Nephron (organoid): ENCODE measurements at regions not wholly inside any gene's neighbourhood (a gene's known extent, or its start where the extent isn't known, plus 50 kb on each side); places are given as distances from the start of the nearest gene placed in this dataset.

Experiments
- H3K27ac Mint-ChIP-seq, 3 experiments: 2 replicates each; pipeline ENCODE4 v1.8.0; 2020; ENCODE audit warnings: mixed read lengths in 3 of 3, mild to moderate bottlenecking in 2 of 3, moderate library complexity in 1 of 3
- H3K27me3 Mint-ChIP-seq: 2 replicates; pipeline ENCODE4 v1.8.0; 2021; ENCODE audit warnings: low read depth, mild to moderate bottlenecking, moderate library complexity, mixed read lengths
- H3K36me3 Mint-ChIP-seq: 2 replicates; pipeline ENCODE4 v1.8.0; 2020; ENCODE audit warnings: low read depth, mixed read lengths
- H3K4me1 Mint-ChIP-seq: 2 replicates; pipeline ENCODE4 v1.8.0; 2020; ENCODE audit warnings: mixed read lengths
- H3K4me3 Mint-ChIP-seq, 3 experiments: 2 replicates each; pipeline ENCODE4 v1.8.0; 2020; ENCODE audit warnings: mild to moderate bottlenecking in 3 of 3, mixed read lengths in 3 of 3, moderate library complexity in 2 of 3
- H3K9me3 Mint-ChIP-seq: 2 replicates; pipeline ENCODE4 v1.8.0; 2020; ENCODE audit warnings: mixed read lengths
- CTCF ChIP-seq, 3 experiments: fragments of 200-600 bp; sonication (generic); IDR thresholded peaks; one replicate each; pipeline ENCODE4 v1.5.0; 2021; ENCODE audit warnings: antibody characterized with exemption in 3 of 3; ENCODE audit not compliant: unreplicated experiment in 3 of 3

DNA sequence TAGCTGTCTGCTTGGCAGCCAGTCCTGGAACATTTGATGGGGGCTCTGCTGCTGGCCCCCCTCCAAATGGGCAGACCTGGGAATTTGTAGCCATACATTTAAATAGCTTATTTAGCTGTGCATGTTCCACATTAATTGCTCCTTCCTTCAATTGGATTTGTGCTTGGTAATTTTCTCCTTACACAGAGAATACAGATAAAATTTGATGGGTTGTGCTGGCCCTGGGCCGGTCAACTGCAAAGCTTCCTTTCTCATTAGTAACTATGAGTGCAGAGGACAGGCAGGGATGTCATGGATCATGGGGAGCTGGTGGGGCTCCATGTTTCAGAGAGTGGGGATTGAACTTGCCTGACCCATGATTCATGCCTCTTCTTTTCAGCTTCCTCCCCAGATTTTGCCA is 201.5 kb upstream of the GHITM start:
- no peak overlapping the region for H3K4me3 Mint-ChIP-seq
- TF ChIP-seq CTCF (IDR thresholded peaks at IDR 0.05; ENCODE audit: unreplicated experiment in 3 of 3) = no peak
- peaks cover 17% of the 10 kb centered on the region for H3K4me1 Mint-ChIP-seq
- peaks cover 13% of the 10 kb centered on the region for H3K27me3 Mint-ChIP-seq
- no peaks in the 10 kb centered on the region for H3K9me3 Mint-ChIP-seq
- no peaks in the 10 kb centered on the region for H3K36me3 Mint-ChIP-seq
- H3K27ac Mint-ChIP-seq = no peak overlapping the region

DNA sequence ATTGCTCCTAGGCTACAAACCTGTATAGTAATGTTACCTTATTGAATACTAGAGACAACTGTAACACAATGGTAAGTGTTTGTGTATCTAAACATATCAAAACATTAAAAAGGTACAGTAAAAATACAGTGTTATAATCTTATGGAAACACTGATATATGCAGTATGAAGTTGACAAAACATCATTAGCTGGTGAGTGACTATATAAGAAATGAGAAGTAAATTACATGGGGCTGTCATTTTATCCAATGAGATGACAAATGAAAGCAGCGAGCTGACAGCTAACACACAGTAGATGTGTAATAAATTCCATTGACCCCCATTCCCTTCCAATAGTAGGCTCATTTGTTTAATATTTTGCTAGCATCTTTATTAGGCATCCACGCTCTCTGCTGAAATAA is 198.1 kb upstream of the GHITM start:
- H3K27me3 Mint-ChIP-seq = peaks cover 13% of the 10 kb centered on the region
- no peaks in the 10 kb centered on the region for H3K36me3 Mint-ChIP-seq
- no peaks in the 10 kb centered on the region for H3K9me3 Mint-ChIP-seq
- TF ChIP-seq CTCF (IDR thresholded peaks at IDR 0.05; ENCODE audit: unreplicated experiment in 3 of 3) = no peak
- H3K27ac Mint-ChIP-seq = no peak overlapping the region
- H3K4me1 Mint-ChIP-seq = peaks cover 19% of the 10 kb centered on the region
- H3K4me3 Mint-ChIP-seq = no peak overlapping the region

- TF ChIP-seq CTCF (IDR thresholded peaks at IDR 0.05; ENCODE audit: unreplicated experiment in 3 of 3) = no peak
- H3K9me3 Mint-ChIP-seq = no peaks in the 10 kb centered on the region
Measured at GRCh38 chr10:83942410-83942809, 196.9 kb upstream of the GHITM start.

GRCh38 chr10:83943049-83943448 is 196.3 kb upstream of the GHITM start:
- no peaks in the 10 kb centered on the region for H3K9me3 Mint-ChIP-seq
- no peak for TF ChIP-seq CTCF (IDR thresholded peaks at IDR 0.05; ENCODE audit: unreplicated experiment in 3 of 3)
- H3K4me3 Mint-ChIP-seq = no peak overlapping the region
- no peaks in the 10 kb centered on the region for H3K36me3 Mint-ChIP-seq
- H3K27me3 Mint-ChIP-seq = peaks cover 10% of the 10 kb centered on the region
- H3K27ac Mint-ChIP-seq = no peak overlapping the region
- H3K4me1 Mint-ChIP-seq = peaks cover 9% of the 10 kb centered on the region

More at GRCh38 chr10:83942410-83942809, 196.9 kb upstream of the GHITM start:
- H3K4me1 Mint-ChIP-seq = peaks cover 14% of the 10 kb centered on the region
- H3K36me3 Mint-ChIP-seq = no peaks in the 10 kb centered on the region
- no peak overlapping the region for H3K27ac Mint-ChIP-seq
- no peak overlapping the region for H3K4me3 Mint-ChIP-seq
- peaks cover 13% of the 10 kb centered on the region for H3K27me3 Mint-ChIP-seq

GRCh38 chr10:83943920-83944319 is 195.4 kb upstream of the GHITM start:
- Mint-ChIP-seq H3K27ac (no peak overlapping the region), H3K9me3 (no peaks in the 10 kb centered on the region), H3K36me3 (no peaks in the 10 kb centered on the region), H3K4me1 (peaks cover 9% of the 10 kb centered on the region), H3K27me3 (peaks cover 5% of the 10 kb centered on the region), H3K4me3 (no peak overlapping the region)
- TF ChIP-seq CTCF (IDR thresholded peaks at IDR 0.05; ENCODE audit: unreplicated experiment in 3 of 3) = no peak

DNA sequence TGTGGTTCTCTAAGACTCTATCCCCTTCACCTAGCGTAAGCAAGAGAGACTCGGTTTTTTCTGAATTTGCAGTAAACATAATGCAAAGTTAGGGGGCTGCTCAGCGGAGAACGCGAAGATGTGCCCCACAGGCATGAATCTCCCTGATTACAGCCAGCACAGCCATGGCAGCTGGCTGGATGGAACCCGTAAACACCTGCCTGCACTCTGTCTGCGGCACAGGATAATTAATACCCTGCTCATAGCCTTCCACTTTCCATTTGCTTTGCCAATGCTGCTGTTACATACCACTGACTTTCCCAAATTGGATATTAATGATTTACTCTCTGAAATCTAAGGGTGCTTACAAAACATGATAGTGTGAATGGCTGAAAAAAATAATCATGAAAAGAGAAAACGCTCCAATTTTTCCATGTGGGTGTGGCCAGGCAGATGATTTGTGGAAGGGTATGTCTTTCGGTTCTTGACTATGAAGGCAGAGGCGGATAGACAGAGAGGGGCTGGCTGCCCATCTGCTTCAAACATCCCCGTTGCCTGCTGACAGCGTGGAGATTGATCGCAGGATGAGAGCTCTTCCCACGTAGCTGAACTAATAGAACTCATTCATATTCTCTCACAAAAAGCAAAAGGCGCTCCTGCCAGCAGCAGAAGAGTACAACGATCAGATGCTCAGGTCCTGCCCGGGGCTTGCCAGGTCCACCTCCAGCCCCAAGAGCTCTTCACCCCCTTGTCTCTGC is 193.2 kb upstream of the GHITM start:
- H3K27ac Mint-ChIP-seq = no peak overlapping the region
- H3K36me3 Mint-ChIP-seq = no peaks in the 10 kb centered on the region
- H3K9me3 Mint-ChIP-seq = no peaks in the 10 kb centered on the region
- peaks cover 4% of the 10 kb centered on the region for H3K27me3 Mint-ChIP-seq
- no peak for TF ChIP-seq CTCF (IDR thresholded peaks at IDR 0.05; ENCODE audit: unreplicated experiment in 3 of 3)
- peaks cover 9% of the 10 kb centered on the region for H3K4me1 Mint-ChIP-seq
- H3K4me3 Mint-ChIP-seq = no peak overlapping the region
